ENCODE measurements at regions not wholly inside any gene's neighbourhood (a gene's known extent, or its start where the extent isn't known, plus 50 kb on each side); places are given as distances from the start of the nearest gene placed in this dataset.

GRCh38 chr2:145036421-145037011 is 516.6 kb upstream of the ZEB2 start:
- 71 to 74% (median 73%) methylated on average over 6 of the region's 6 CpGs for whole genome bisulfite sequencing, 3 donors
- no peak for DNase-seq
- no peaks in the 10 kb centered on the region for H3K4me1 ChIP-seq (ENCODE audit: control insufficient read depth in 3 of 3, insufficient read depth in 2 of 3, low read depth in 1 of 3, low read length in 2 of 3)
- no peak overlapping the region for H3K4me3 ChIP-seq (ENCODE audit: low read depth in 1 of 3, low read length in 3 of 3)
- no peaks in the 10 kb centered on the region for H3K27me3 ChIP-seq (ENCODE audit: control insufficient read depth in 3 of 3, insufficient read depth in 3 of 3, low read length in 3 of 3)
- H3K27ac ChIP-seq (ENCODE audit: low read depth in 1 of 3, low read length in 2 of 3), result no peak overlapping the region
- H3K36me3 ChIP-seq (ENCODE audit: control insufficient read depth in 3 of 3, insufficient read depth in 2 of 3, low read depth in 1 of 3, low read length in 3 of 3), result no peaks in the 10 kb centered on the region
- no peak for FAIRE-seq
- H3K9me3 ChIP-seq (ENCODE audit: control insufficient read depth in 2 of 2, insufficient read depth in 1 of 2, low read depth in 1 of 2, low read length in 1 of 2), result no peaks in the 10 kb centered on the region

DNA sequence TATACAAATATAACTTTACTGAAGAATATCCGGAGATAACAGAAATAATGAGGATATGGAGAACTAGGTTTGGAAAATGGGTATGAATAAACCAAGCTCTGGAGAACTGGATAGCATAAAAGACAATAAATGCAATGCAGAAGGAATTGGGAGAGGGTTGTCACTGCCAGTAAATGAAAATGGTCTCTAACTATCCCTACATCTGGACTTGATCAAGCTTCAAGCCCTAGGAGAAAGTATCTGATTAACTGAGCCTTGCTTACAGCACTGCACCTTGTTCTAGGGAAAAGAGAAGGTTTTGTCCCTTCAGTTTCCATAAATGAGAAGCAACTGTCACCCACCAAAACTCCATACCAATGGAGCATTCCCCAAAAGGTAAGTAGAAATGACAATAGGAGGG is 514.6 kb upstream of the ZEB2 start:
- FAIRE-seq, result no peak
- no peaks in the 10 kb centered on the region for H3K27me3 ChIP-seq (ENCODE audit: control insufficient read depth in 3 of 3, insufficient read depth in 3 of 3, low read length in 3 of 3)
- whole genome bisulfite sequencing, 3 donors, result 87 to 92% (median 90%) methylated on average over 1 of the region's 1 CpG
- H3K27ac ChIP-seq (ENCODE audit: low read depth in 1 of 3, low read length in 2 of 3), result no peak overlapping the region
- H3K9me3 ChIP-seq (ENCODE audit: control insufficient read depth in 2 of 2, insufficient read depth in 1 of 2, low read depth in 1 of 2, low read length in 1 of 2), result no peaks in the 10 kb centered on the region
- no peak for DNase-seq
- H3K4me1 ChIP-seq (ENCODE audit: control insufficient read depth in 3 of 3, insufficient read depth in 2 of 3, low read depth in 1 of 3, low read length in 2 of 3), result no peaks in the 10 kb centered on the region
- no peaks in the 10 kb centered on the region for H3K36me3 ChIP-seq (ENCODE audit: control insufficient read depth in 3 of 3, insufficient read depth in 2 of 3, low read depth in 1 of 3, low read length in 3 of 3)
- H3K4me3 ChIP-seq (ENCODE audit: low read depth in 1 of 3, low read length in 3 of 3), result no peak overlapping the region

GRCh38 chr2:145033438-145033837 is 513.5 kb upstream of the ZEB2 start:
- Histone ChIP-seq H3K27me3 (ENCODE audit: control insufficient read depth in 3 of 3, insufficient read depth in 3 of 3, low read length in 3 of 3) (no peaks in the 10 kb centered on the region), H3K9me3 (ENCODE audit: control insufficient read depth in 2 of 2, insufficient read depth in 1 of 2, low read depth in 1 of 2, low read length in 1 of 2) (no peaks in the 10 kb centered on the region), H3K4me3 (ENCODE audit: low read depth in 1 of 3, low read length in 3 of 3) (no peak overlapping the region), H3K27ac (ENCODE audit: low read depth in 1 of 3, low read length in 2 of 3) (no peak overlapping the region), H3K4me1 (ENCODE audit: control insufficient read depth in 3 of 3, insufficient read depth in 2 of 3, low read depth in 1 of 3, low read length in 2 of 3) (no peaks in the 10 kb centered on the region), H3K36me3 (ENCODE audit: control insufficient read depth in 3 of 3, insufficient read depth in 2 of 3, low read depth in 1 of 3, low read length in 3 of 3) (no peaks in the 10 kb centered on the region)
- no peak for DNase-seq
- 76 to 90% (median 79%) methylated on average over 1 of the region's 1 CpG for WGBS, 3 donors
- FAIRE-seq, result no peak

- H3K27me3 ChIP-seq (ENCODE audit: control insufficient read depth in 3 of 3, insufficient read depth in 3 of 3, low read length in 3 of 3), result no peaks in the 10 kb centered on the region
- no peak overlapping the region for H3K27ac ChIP-seq (ENCODE audit: low read depth in 1 of 3, low read length in 2 of 3)
- no peaks in the 10 kb centered on the region for H3K36me3 ChIP-seq (ENCODE audit: control insufficient read depth in 3 of 3, insufficient read depth in 2 of 3, low read depth in 1 of 3, low read length in 3 of 3)
- 65 to 78% (median 68%) methylated on average over 2 of the region's 2 CpGs for WGBS, 3 donors
- no peaks in the 10 kb centered on the region for H3K4me1 ChIP-seq (ENCODE audit: control insufficient read depth in 3 of 3, insufficient read depth in 2 of 3, low read depth in 1 of 3, low read length in 2 of 3)
- FAIRE-seq (no peak), DNase-seq (no peak)
- H3K4me3 ChIP-seq (ENCODE audit: low read depth in 1 of 3, low read length in 3 of 3), result no peak overlapping the region
- no peaks in the 10 kb centered on the region for H3K9me3 ChIP-seq (ENCODE audit: control insufficient read depth in 2 of 2, insufficient read depth in 1 of 2, low read depth in 1 of 2, low read length in 1 of 2)
These were observed 512.9 kb upstream of the ZEB2 start for GRCh38 chr2:145032791-145033190.

- H3K4me3 ChIP-seq (ENCODE audit: low read depth in 1 of 3, low read length in 3 of 3), result no peak overlapping the region
- no peaks in the 10 kb centered on the region for H3K36me3 ChIP-seq (ENCODE audit: control insufficient read depth in 3 of 3, insufficient read depth in 2 of 3, low read depth in 1 of 3, low read length in 3 of 3)
- WGBS, 3 donors, result 52 to 60% (median 60%) methylated on average over 3 of the region's 3 CpGs
- H3K9me3 ChIP-seq (ENCODE audit: control insufficient read depth in 2 of 2, insufficient read depth in 1 of 2, low read depth in 1 of 2, low read length in 1 of 2), result no peaks in the 10 kb centered on the region
- no peak for DNase-seq
- H3K4me1 ChIP-seq (ENCODE audit: control insufficient read depth in 3 of 3, insufficient read depth in 2 of 3, low read depth in 1 of 3, low read length in 2 of 3), result no peaks in the 10 kb centered on the region
- no peak for FAIRE-seq
- H3K27me3 ChIP-seq (ENCODE audit: control insufficient read depth in 3 of 3, insufficient read depth in 3 of 3, low read length in 3 of 3), result no peaks in the 10 kb centered on the region
- no peak overlapping the region for H3K27ac ChIP-seq (ENCODE audit: low read depth in 1 of 3, low read length in 2 of 3)
These were observed 510.0 kb upstream of the ZEB2 start for GRCh38 chr2:145029873-145030272.

DNA sequence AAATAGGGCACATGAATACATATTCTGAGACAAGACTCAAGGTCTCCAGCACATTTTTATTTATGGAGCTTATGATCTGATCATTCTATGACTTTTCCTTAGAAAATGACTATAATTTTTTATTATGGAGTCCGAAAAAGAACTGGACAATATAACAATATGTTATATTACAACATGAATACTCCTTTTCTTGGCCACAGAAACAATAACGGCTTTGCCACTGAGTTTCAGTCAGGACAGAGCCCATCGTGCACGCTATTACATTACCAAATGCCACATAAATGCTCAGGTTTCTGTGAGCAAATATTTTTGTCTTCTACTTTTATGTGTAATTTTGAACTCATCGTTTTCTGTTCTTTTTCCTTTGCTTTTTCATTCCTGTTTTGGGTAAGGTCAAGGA is 509.2 kb upstream of the ZEB2 start:
- no peaks in the 10 kb centered on the region for H3K4me1 ChIP-seq (ENCODE audit: control insufficient read depth in 3 of 3, insufficient read depth in 2 of 3, low read depth in 1 of 3, low read length in 2 of 3)
- WGBS, 3 donors, result 88 to 89% (median 89%) methylated on average over 5 of the region's 5 CpGs
- no peak for FAIRE-seq
- no peaks in the 10 kb centered on the region for H3K27me3 ChIP-seq (ENCODE audit: control insufficient read depth in 3 of 3, insufficient read depth in 3 of 3, low read length in 3 of 3)
- no peaks in the 10 kb centered on the region for H3K36me3 ChIP-seq (ENCODE audit: control insufficient read depth in 3 of 3, insufficient read depth in 2 of 3, low read depth in 1 of 3, low read length in 3 of 3)
- DNase-seq, result no peak
- no peaks in the 10 kb centered on the region for H3K9me3 ChIP-seq (ENCODE audit: control insufficient read depth in 2 of 2, insufficient read depth in 1 of 2, low read depth in 1 of 2, low read length in 1 of 2)
- no peak overlapping the region for H3K4me3 ChIP-seq (ENCODE audit: low read depth in 1 of 3, low read length in 3 of 3)
- H3K27ac ChIP-seq (ENCODE audit: low read depth in 1 of 3, low read length in 2 of 3), result no peak overlapping the region

GRCh38 chr2:145028101-145028920 is 508.4 kb upstream of the ZEB2 start:
- no peaks in the 10 kb centered on the region for H3K27me3 ChIP-seq (ENCODE audit: control insufficient read depth in 3 of 3, insufficient read depth in 3 of 3, low read length in 3 of 3)
- 74 to 79% (median 75%) methylated on average over 8 of the region's 8 CpGs for WGBS, 3 donors
- no peak overlapping the region for H3K27ac ChIP-seq (ENCODE audit: low read depth in 1 of 3, low read length in 2 of 3)
- no peaks in the 10 kb centered on the region for H3K9me3 ChIP-seq (ENCODE audit: control insufficient read depth in 2 of 2, insufficient read depth in 1 of 2, low read depth in 1 of 2, low read length in 1 of 2)
- FAIRE-seq, result no peak
- no peak for DNase-seq
- no peaks in the 10 kb centered on the region for H3K4me1 ChIP-seq (ENCODE audit: control insufficient read depth in 3 of 3, insufficient read depth in 2 of 3, low read depth in 1 of 3, low read length in 2 of 3)
- no peak overlapping the region for H3K4me3 ChIP-seq (ENCODE audit: low read depth in 1 of 3, low read length in 3 of 3)
- no peaks in the 10 kb centered on the region for H3K36me3 ChIP-seq (ENCODE audit: control insufficient read depth in 3 of 3, insufficient read depth in 2 of 3, low read depth in 1 of 3, low read length in 3 of 3)

DNA sequence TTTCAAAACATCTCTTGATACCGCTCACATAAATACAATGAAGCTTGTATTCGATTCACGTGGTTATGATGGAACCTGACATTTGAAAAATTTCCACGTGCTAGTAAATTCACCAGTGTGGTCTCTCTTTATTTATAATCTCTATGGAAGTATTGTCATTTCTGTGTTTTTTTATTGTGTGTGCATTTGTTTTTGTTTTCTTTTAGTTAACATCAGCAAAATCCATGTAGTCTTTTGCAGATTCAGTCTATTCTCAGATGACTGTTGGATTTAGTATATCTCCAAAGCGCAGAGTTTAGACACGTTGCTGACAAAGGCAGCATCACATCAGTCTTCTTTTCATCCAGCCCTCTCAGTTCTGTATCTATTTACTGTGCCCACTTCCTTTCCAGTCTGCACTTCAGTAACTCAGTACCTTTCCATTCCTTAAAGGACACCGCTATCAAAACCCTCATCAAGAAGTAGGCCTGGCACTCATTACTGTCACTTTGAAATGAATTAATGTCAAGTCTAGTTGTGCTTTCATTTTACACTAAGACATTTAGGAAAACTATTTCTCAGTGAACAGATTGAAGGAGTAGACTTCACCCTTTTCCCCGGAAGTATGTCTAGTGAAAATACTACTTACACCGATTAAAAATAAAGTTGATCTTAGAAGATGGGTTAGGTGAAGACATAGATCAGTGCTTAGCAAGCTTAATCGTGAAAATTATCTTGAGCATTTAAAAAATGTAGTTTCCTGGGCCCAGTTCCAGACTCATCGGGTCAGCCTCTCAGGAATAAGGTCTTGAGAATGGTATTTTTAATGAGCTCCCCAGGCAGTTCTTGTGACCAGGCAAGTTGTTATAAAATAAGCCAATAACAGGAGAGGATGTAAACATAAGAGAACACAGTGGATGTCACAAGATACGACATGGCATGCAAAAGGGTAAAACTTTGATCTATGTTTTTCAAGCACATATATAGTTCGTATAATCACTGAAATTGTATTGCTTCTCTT is 506.8 kb upstream of the ZEB2 start:
- Histone ChIP-seq H3K36me3 (ENCODE audit: control insufficient read depth in 3 of 3, insufficient read depth in 2 of 3, low read depth in 1 of 3, low read length in 3 of 3) (no peaks in the 10 kb centered on the region), H3K27me3 (ENCODE audit: control insufficient read depth in 3 of 3, insufficient read depth in 3 of 3, low read length in 3 of 3) (no peaks in the 10 kb centered on the region), H3K9me3 (ENCODE audit: control insufficient read depth in 2 of 2, insufficient read depth in 1 of 2, low read depth in 1 of 2, low read length in 1 of 2) (no peaks in the 10 kb centered on the region), H3K4me3 (ENCODE audit: low read depth in 1 of 3, low read length in 3 of 3) (no peak overlapping the region), H3K27ac (ENCODE audit: low read depth in 1 of 3, low read length in 2 of 3) (no peak overlapping the region), H3K4me1 (ENCODE audit: control insufficient read depth in 3 of 3, insufficient read depth in 2 of 3, low read depth in 1 of 3, low read length in 2 of 3) (no peaks in the 10 kb centered on the region)
- DNase-seq (no peak), FAIRE-seq (no peak)
- WGBS, 3 donors, result 83 to 85% (median 83%) methylated on average over 13 of the region's 13 CpGs
